Fibroblast of mammary gland (primary cell): ENCODE measurements at regions not wholly inside any gene's neighbourhood (a gene's known extent, or its start where the extent isn't known, plus 50 kb on each side); places are given as distances from the start of the nearest gene placed in this dataset.
"Not testable (repeated sequence)": the region's sequence is repeated elsewhere in the genome, so short reads cannot be mapped to it uniquely, and the experiment has no call there.

Source experiments
- DNase-seq: peaks from one replicate; pipeline ENCODE4 v3.0.0-alpha.2; 2010; ENCODE audit warnings: low read depth
- H3K4me3 ChIP-seq: 2 replicates; pipeline ENCODE4 v1.5.1; 2011; ENCODE audit warnings: low read depth, mild to moderate bottlenecking, low read length, moderate library complexity; ENCODE audit not compliant: control insufficient read depth
- CTCF ChIP-seq: conservative IDR thresholded peaks from 2 replicates; pipeline ENCODE4 v1.5.1; 2011; ENCODE audit warnings: low read depth, low read length, inconsistent platforms; ENCODE audit not compliant: control insufficient read depth, insufficient read depth

- DNase-seq: no peak
- TF ChIP-seq CTCF: no peak
Measured at GRCh38 chr2:95702471-95702870, 110.7 kb downstream of the TRIM43 start.

GRCh38 chr2:95707161-95707560, 115.4 kb downstream of the TRIM43 start:
- not testable (repeated sequence) for DNase-seq, H3K4me3 ChIP-seq

More at GRCh38 chr2:95702471-95702870, 110.7 kb downstream of the TRIM43 start:
- no peak overlapping the region for H3K4me3 ChIP-seq

- no peak for TF ChIP-seq CTCF
- no peak overlapping the region for H3K4me3 ChIP-seq
- no peak for DNase-seq
Measured at GRCh38 chr2:95707837-95708236, 116.0 kb downstream of the TRIM43 start.

GRCh38 chr2:95709831-95710230, 118.0 kb downstream of the TRIM43 start:
- no peak for TF ChIP-seq CTCF
- H3K4me3 ChIP-seq: no peak overlapping the region
- no peak for DNase-seq

- DNase-seq, H3K4me3 ChIP-seq: not testable (repeated sequence)
Measured at GRCh38 chr2:95713470-95714177, 121.8 kb downstream of the TRIM43 start.

GRCh38 chr2:95714398-95714797, 122.6 kb downstream of the TRIM43 start:
- not testable (repeated sequence) for DNase-seq, H3K4me3 ChIP-seq

- no peak for TF ChIP-seq CTCF
- DNase-seq: no peak
Measured at GRCh38 chr2:95719473-95720060, 127.8 kb downstream of the TRIM43 start.

GRCh38 chr2:95721726-95722125, 129.9 kb downstream of the TRIM43 start:
- no peak overlapping the region for H3K4me3 ChIP-seq
- no peak for DNase-seq
- no peak for TF ChIP-seq CTCF

More at GRCh38 chr2:95719473-95720060, 127.8 kb downstream of the TRIM43 start:
- no peak overlapping the region for H3K4me3 ChIP-seq
